ENCODE measurements at regions not wholly inside any gene's neighbourhood (a gene's known extent, or its start where the extent isn't known, plus 50 kb on each side); places are given as distances from the start of the nearest gene placed in this dataset.

DNA sequence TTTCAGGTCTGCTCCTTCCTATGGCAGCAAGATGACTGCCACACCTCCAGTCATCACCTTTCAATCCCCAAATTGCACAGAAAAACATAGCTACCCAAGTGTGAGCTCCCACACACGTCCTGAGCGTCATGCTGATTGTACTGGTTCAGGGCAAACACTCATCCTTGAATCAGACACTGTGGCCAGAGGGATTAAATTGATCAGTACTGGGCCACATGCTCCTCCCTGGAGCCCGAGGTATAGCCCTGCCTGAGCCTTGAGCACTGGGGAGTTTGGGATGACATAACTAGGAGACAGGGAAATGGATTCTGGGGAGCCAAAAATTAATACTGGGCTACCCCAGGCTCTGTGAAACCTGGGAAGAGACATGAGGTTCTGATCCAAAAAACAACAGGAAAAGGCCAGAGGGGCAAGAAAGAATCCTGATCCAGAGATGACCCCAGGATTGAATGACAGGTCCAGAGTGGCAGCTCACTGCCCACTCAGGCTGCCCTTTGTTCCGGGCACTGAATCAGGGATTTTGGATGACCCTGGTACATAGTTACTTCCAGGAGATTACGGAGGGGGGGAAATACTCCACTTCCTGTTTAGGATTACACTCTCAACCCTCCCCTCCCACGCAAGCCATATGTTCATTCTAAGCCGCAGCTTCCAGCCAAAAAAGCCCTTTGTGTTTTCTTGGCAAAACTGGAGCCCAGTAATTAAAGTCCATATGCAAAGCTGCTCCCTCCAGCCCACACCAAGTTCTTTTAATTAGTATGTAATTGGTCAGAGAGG is 141.6 kb upstream of the SPRY4 start:
- H3K36me3 Mint-ChIP-seq (ENCODE audit: low read depth) = no peaks in the 10 kb centered on the region
- ATAC-seq (ENCODE audit: low read depth) (no peak), DNase-seq (no peak)
- TF ChIP-seq, protein P1, sequence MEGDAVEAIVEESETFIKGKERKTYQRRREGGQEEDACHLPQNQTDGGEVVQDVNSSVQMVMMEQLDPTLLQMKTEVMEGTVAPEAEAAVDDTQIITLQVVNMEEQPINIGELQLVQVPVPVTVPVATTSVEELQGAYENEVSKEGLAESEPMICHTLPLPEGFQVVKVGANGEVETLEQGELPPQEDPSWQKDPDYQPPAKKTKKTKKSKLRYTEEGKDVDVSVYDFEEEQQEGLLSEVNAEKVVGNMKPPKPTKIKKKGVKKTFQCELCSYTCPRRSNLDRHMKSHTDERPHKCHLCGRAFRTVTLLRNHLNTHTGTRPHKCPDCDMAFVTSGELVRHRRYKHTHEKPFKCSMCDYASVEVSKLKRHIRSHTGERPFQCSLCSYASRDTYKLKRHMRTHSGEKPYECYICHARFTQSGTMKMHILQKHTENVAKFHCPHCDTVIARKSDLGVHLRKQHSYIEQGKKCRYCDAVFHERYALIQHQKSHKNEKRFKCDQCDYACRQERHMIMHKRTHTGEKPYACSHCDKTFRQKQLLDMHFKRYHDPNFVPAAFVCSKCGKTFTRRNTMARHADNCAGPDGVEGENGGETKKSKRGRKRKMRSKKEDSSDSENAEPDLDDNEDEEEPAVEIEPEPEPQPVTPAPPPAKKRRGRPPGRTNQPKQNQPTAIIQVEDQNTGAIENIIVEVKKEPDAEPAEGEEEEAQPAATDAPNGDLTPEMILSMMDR (IDR thresholded peaks at IDR 0.05) = no peak
- POLR2A ChIA-PET = no interaction called here
- H3K27me3 Mint-ChIP-seq = peaks cover 4% of the 10 kb centered on the region
- H3K27ac Mint-ChIP-seq = no peak overlapping the region
- intact Hi-C loops (cut with micrococcal nuclease) = no loop called here
- CTCF ChIA-PET = no interaction called here
- H3K4me3 Mint-ChIP-seq = no peak overlapping the region
- no peaks in the 10 kb centered on the region for H3K4me1 Mint-ChIP-seq
- no peaks in the 10 kb centered on the region for H3K9me3 Mint-ChIP-seq

DNA sequence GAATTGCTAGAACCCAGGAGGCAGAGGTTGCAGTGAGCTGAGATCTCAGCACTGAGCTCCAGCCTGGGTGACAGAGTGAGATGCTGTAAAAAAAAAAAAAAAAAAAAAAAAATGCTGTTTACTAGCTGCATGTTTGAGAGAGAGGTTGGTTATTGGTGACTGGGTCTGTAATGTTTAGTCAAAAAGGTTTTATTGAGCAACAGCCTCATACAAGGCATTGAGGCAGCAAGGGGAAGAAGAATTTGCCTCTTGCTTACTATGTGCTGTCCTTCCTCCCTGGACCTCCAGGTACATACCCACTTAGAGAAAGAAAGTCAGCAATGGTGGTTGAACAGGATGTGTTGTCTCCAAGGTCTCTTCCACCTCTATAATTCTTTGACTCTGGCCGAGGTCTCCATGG is 140.7 kb upstream of the SPRY4 start:
- intact Hi-C loops (cut with micrococcal nuclease) = no loop called here
- CTCF ChIA-PET = no interaction called here
- Mint-ChIP-seq H3K27ac (no peak overlapping the region), H3K4me1 (no peaks in the 10 kb centered on the region), H3K27me3 (peaks cover 4% of the 10 kb centered on the region), H3K9me3 (no peaks in the 10 kb centered on the region), H3K36me3 (ENCODE audit: low read depth) (no peaks in the 10 kb centered on the region), H3K4me3 (no peak overlapping the region)
- POLR2A ChIA-PET = interaction anchor here (0.6 kb wide), 1 partner anchor 341 kb away, joined by 5 read pairs; no protein-coding TSS in a partner anchor
- DNase-seq (no peak), ATAC-seq (ENCODE audit: low read depth) (no peak)
- TF ChIP-seq, protein P1 (IDR thresholded peaks at IDR 0.05) = no peak

DNA sequence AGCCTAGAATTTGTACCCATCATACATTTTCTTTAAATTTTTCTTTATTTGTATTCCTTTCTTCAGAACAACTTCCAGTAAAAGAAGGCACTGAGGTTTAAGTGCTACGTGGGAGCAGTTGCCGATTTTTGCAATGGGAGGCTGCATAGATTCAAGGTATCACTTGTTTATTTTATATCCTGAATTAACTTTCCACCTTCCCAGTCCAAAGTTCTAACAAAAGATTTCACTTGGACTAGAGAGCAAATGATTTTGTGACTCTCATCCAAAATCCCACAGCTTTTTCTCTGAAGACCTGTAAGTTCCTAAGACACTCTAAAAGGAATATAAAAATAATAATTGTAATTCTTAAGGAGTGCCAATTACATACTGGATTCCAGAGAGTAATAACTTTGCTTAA is 139.1 kb upstream of the SPRY4 start:
- H3K9me3 Mint-ChIP-seq = no peaks in the 10 kb centered on the region
- intact Hi-C loops (cut with micrococcal nuclease) = no loop called here
- H3K36me3 Mint-ChIP-seq (ENCODE audit: low read depth) = no peaks in the 10 kb centered on the region
- no peak overlapping the region for H3K4me3 Mint-ChIP-seq
- no peak for DNase-seq
- POLR2A ChIA-PET = no interaction called here
- TF ChIP-seq, protein P1 (IDR thresholded peaks at IDR 0.05) = no peak
- H3K4me1 Mint-ChIP-seq = no peaks in the 10 kb centered on the region
- no peak for ATAC-seq (ENCODE audit: low read depth)
- CTCF ChIA-PET = no interaction called here
- peaks cover 4% of the 10 kb centered on the region for H3K27me3 Mint-ChIP-seq
- no peak overlapping the region for H3K27ac Mint-ChIP-seq

GRCh38 chr5:142461028-142461590 is 136.3 kb upstream of the SPRY4 start:
- intact Hi-C loops (cut with micrococcal nuclease) = no loop called here
- Mint-ChIP-seq H3K27ac (no peak overlapping the region), H3K4me1 (peaks cover 1% of the 10 kb centered on the region), H3K4me3 (no peak overlapping the region), H3K27me3 (peaks cover 4% of the 10 kb centered on the region), H3K36me3 (ENCODE audit: low read depth) (no peaks in the 10 kb centered on the region), H3K9me3 (no peaks in the 10 kb centered on the region)
- CTCF ChIA-PET = no interaction called here
- POLR2A ChIA-PET = no interaction called here
- TF ChIP-seq, protein P1 (IDR thresholded peaks at IDR 0.05) = no peak
- DNase-seq = no peak
- no peak for ATAC-seq (ENCODE audit: low read depth)

DNA sequence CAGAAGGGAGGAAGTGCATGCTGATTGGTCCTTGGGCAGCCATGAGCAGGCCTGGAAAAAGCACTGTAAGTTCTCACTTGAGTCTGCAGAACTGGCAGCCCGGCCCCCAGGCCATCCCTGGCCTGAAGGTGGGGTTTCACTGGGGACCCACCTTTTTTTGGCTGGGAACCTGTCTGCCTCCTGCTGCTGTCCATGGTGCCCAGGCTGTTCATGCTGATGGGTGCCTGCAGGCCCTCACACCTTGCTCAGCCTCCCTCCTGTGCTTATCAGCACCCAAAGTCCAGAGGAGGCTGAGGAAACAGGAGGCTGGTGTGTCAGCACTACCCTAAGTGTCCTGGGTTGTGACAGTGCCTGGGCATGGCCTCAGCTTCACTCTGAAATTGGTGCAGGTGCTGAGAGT is 134.4 kb upstream of the SPRY4 start:
- TF ChIP-seq, protein P1 (IDR thresholded peaks at IDR 0.05) = no peak
- Mint-ChIP-seq H3K9me3 (peaks cover 2% of the 10 kb centered on the region), H3K36me3 (ENCODE audit: low read depth) (no peaks in the 10 kb centered on the region), H3K4me1 (peaks cover 9% of the 10 kb centered on the region), H3K27me3 (peaks cover 8% of the 10 kb centered on the region), H3K4me3 (no peak overlapping the region), H3K27ac (no peak overlapping the region)
- POLR2A ChIA-PET = no interaction called here
- ATAC-seq (ENCODE audit: low read depth) = no peak
- intact Hi-C loops (cut with micrococcal nuclease) = no loop called here
- CTCF ChIA-PET = no interaction called here
- no peak for DNase-seq

All from activated B cell treated with CpG ODN at 0.5 μM for 24 hours (primary cell).